NCI-H1694 (cell line): ENCODE measurements at regions not wholly inside any gene's neighbourhood (a gene's known extent, or its start where the extent isn't known, plus 50 kb on each side); places are given as distances from the start of the nearest gene placed in this dataset.
A peak's percentile ranks its signal among the peaks of the same experiment; 100 is the strongest.

Source experiments
- DNase-seq: peaks from one replicate; lab custom pipeline; 2025; lab: John Stamatoyannopoulos, UW

- DNase-seq = no peak
These were observed 127.1 kb downstream of the SLC30A10 start for GRCh38 chr1:219801156-219801820.

DNA sequence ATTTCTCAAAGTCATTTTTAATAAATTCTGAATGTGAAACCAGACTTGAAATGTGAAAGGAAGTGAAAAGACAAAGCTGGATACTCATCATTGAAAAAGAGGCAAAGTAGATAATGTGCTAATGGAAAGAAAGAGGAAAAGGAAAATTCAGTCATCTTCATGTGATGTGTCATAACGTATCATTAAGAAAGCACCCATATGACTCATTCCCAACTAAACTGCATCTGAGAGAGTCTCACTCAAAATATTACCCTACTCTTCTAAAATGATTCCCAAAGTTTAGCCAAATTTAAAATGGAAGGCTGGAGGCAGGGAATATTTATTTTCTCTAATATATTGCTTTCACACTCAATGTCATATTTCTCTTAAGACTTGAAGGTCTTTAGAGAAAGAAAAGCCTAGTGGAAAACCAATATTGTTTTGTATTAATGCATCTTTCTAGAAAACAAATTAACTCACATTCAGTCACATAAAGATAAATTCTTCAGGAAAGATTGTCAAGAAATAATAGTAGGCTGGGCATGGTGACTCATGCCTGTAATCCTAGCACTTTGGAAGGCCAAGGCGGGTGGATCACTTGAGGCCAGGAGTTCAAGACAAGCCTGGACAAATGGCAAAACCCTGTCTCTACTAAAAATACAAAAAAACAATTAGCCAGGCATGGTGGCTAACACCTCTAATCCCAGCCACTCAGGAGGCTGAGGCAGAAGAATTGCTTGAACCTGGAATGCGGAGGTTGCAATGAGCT lies 129.9 kb downstream of the SLC30A10 start:
- no peak for DNase-seq

GRCh38 chr1:219797683-219798082 lies 130.7 kb downstream of the SLC30A10 start:
- no peak for DNase-seq

GRCh38 chr1:219797009-219797408 lies 131.3 kb downstream of the SLC30A10 start:
- DNase-seq = no peak

- DNase-seq = no peak
These were observed 132.9 kb downstream of the SLC30A10 start for GRCh38 chr1:219795363-219795917.

DNA sequence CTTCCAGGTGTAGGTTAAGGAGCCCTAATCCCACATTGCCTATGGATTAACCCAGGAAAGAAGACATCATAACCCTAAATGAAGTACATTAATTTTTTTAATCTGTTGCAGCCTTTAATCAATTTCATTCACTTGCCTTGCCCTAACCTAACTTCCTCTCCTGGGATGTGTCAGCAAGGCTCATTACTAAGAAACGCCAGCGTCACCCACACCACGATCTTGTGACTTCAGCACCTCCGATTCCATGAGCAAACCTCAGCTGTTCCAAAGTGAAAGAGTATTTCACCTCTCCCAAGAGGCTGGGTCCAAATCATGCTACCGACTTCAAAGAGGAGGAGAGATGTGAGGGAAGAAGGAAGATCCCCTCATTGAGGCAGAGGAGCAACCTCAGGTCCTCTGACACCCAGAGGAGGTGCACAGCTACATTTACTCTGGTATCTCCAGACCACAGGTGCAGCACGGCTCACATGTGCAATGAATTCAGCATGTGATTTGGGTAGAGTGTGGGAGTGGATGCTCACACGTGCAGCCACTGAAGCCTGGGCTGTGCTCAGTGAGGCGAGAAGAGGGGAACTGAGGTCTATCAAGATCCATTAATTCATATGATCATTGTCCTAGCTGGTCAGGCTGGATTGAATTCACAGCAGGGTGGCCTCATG lies 134.1 kb downstream of the SLC30A10 start:
- DNase-seq = no peak

DNA sequence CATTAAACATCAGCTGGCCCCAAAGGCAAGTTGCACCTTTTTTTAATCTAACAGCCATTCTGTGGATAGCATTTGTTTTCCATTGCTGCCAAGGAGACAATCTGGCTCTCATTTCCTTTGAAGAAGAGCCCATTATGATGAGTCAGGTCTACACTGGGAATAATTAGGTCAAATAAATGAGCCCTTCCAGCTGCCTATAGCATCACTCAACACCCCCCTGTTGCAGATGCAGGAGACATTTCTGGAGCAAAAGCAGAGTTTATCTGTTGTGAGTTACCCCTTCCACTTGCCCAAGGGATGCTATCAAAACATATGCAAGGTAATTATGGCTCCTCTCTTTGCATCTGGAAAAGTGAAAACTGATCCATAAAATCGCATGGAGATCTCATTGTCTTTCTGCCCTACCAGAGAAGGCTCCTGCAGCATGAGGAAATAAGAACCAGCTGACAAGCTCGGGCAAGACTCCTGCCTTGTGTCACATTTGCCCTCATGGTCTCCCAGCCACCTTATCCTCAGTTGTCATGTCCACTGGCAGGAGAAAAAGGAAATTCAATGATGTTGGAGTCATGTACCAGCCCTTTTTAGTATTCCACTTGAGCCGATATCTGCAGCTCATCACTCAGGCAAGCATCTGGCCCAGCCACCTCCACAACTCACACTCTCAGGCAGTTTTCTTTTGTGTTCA lies 135.9 kb downstream of the SLC30A10 start:
- DNase-seq = peak; percentile 68

DNA sequence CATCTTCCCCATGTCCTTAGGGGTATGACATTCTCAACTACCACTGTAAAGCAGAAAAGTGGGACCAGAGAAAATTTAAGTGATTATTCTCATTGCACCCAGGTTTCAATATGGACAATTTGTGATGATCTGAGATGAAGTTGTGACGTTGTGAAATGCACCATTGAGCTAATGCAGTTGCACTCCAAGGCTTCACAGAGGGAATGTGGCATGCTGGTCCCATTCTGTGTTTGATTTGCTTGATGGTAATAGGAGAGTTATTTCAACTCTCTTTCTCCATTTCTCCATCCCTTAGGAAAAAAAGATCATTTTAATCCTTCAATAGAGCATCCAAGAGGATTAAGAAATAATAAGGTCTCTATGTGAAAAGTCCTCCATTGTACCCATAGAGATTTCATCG lies 136.6 kb downstream of the SLC30A10 start:
- DNase-seq = no peak

DNA sequence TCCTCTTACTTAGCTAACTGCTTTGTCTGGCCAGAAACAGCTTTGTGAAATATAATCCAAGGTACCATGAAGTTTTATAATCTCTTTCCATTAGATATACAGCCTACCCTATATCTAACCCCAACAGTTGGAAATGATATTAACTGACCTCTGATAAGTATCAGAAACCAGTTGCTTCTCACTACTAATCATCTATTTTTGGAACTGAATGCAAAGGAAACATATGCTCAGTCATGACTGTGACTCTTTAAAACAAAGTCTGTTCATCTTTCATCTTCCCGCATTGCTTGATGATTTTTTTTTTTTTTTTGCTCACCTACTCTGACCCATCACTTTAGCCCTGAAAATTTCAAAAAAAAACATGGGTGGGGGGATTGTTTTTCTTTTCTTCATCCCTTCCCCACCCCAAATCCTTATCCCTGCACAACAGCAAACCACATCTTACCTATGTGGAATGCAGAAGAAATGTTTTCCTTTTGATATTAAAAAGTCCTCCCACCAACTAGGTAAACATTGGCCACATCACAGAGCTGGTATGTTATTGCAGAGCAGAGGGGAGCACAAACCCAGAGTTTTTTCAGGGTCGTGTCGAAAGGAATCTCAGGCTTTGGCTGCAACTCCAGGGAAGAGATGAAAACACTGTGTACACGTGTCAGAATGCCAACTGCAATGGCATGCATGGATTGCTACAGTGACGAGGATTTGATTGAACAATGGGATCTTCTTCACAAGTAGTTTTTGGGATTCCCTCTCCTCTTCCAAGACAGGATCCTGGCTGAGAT lies 137.3 kb downstream of the SLC30A10 start:
- DNase-seq = no peak

DNA sequence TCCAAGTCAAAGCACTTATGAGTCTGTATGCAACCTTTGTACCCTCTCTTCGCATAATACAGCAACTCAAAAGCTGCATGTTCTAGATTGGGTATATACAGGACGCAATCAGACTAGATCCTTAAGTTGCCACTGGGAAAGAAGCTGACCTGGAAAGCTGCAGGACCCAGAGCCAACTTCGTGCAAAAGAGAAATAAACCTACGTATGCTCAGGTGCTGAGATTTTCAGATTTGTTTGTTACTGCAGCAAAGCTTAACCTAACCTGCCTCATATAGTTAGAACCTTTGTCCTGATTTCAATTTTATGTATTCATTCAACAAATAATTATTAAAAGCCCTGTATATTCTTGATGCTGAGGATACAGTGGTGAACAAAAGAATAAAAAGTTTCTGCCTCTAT lies 139.7 kb downstream of the SLC30A10 start:
- no peak for DNase-seq

- DNase-seq = no peak
These were observed 140.3 kb downstream of the SLC30A10 start for GRCh38 chr1:219788091-219788490.

DNA sequence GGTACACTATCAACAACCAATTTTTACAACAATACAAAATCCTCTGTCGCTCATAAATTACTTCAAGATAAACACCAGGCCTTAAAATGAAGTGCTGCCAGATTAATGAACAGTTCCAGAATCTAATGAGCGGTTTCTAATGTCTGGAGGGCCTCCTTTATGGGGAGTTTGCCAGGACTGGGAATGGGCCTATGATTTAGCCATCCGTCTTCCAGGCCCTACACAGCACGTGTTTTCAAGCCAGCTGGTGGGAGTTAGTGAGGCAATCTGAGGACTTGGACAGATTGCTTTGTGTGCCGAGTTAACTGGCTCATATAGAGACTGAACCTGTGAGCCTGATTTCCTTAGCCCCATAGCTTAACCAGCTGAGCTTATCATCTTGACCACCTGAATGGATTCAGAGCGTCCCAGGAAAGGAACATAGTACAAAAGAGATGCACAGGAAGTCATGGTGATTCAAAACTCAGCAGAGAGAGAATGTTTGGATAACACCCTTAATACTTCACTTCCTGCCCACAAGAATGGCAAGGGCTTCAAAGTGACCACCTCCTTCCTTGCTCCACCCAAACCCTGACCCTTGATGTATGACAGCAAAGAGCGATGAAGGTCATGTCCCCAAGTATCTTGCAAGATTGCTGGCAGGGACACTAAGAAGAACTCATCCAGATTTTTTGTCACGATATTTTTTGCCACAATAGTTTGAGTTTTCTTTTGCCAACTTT lies 143.5 kb downstream of the SLC30A10 start:
- DNase-seq = no peak

DNA sequence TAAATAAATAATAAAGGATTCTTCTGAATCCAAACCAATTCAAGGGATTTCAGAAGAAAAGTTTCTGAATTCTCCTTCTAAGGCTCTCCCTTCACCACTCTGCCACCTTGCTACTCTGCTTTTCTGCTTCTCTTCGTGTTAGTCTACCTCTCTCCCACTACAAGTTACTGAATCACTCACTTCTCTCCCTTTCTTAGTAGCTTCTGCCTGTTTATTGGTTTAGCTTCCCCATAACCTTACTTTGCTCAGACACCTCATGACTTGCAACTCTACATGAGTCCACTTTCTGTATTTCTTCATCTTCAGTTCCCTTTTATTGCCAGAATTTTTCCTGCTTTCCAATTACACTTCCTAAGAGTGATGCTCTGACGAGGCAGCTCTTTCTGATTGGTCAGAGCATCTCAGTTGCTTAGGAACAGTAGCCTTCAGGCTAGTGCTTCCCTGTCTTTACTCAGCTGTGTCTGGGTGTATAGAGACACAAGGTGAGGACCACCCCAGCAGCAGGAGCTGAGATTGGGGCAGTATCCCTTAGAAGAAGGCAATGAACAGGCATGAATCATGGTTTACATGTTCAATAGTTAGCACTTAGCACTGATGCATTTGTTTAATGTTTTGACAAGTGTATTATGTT lies 144.6 kb downstream of the SLC30A10 start:
- DNase-seq = no peak

GRCh38 chr1:219782929-219783328 lies 145.4 kb downstream of the SLC30A10 start:
- no peak for DNase-seq

- DNase-seq = no peak
These were observed 146.0 kb downstream of the SLC30A10 start for GRCh38 chr1:219782311-219782710.

- no peak for DNase-seq
These were observed 146.9 kb downstream of the SLC30A10 start for GRCh38 chr1:219781491-219781890.

GRCh38 chr1:219778793-219779369 lies 149.5 kb downstream of the SLC30A10 start:
- DNase-seq = no peak

- DNase-seq = no peak
These were observed 150.2 kb downstream of the SLC30A10 start for GRCh38 chr1:219778110-219778509.

DNA sequence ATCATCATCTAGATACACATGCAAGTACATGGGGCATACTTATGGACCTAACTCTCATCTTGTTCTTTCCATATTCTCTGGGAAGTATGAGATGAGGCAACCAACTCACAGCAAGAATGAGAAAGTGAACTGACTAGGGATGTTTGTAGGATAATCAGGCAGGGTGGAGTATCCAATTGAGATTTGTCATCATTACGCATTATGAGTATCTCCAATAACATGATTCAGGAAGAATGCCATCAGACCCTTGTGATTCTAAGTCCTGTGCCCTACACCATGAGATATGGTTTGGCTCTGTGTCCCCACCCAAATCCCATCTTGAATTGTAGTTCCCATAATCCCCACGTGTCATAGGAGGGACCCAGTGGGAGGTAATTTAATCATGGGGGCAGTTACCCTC lies 154.0 kb downstream of the SLC30A10 start:
- DNase-seq = no peak

DNA sequence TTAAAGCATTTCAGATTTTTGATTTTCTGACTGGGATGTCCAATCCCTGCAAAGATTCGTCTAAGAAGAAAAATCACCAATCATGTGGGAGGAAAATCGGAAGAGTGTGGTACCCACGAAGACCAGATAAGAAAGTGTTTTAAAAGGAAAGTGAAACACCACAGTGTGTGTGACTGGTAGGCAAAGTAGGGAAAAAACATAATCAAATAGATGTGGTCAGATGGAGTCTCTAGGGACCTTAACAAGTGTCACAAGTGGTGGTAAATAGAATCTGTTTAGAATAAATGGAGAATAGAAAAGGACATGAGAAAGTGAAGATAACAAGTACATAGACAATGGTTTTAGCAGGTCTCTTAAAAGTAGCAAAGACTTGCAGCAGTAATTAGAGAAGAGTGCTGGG lies 154.6 kb downstream of the SLC30A10 start:
- no peak for DNase-seq
